ENCODE measurements at regions not wholly inside any gene's neighbourhood (a gene's known extent, or its start where the extent isn't known, plus 50 kb on each side); places are given as distances from the start of the nearest gene placed in this dataset.

- Histone ChIP-seq H3K4me2 (ENCODE audit: extremely low read depth, insufficient read depth, low read length) (no peak overlapping the region), H2AFZ (ENCODE audit: low read length) (no peak overlapping the region), H3K4me3 (replicated peaks in 1 of 4; ENCODE audit: control extremely low read depth in 1 of 4, insufficient read depth in 1 of 4, low read depth in 3 of 4, low read length in 4 of 4) (no peak overlapping the region), H3K36me3 (ENCODE audit: control insufficient read depth, insufficient read depth, low read length) (no peaks in the 10 kb centered on the region), H3K79me2 (ENCODE audit: control insufficient read depth, insufficient read depth, low read length) (no peaks in the 10 kb centered on the region), H3K9ac (ENCODE audit: insufficient read depth, low read length) (no peak overlapping the region), H4K20me1 (ENCODE audit: control insufficient read depth, extremely low read depth, insufficient read depth, low read length) (no peaks in the 10 kb centered on the region), H3K27ac (ENCODE audit: insufficient read depth, low read length) (no peak overlapping the region), H3K4me1 (ENCODE audit: control insufficient read depth, extremely low read depth, insufficient read depth, low read length) (no peaks in the 10 kb centered on the region), H3K27me3 (ENCODE audit: control insufficient read depth, insufficient read depth, low read length) (no peaks in the 10 kb centered on the region), H3K9me3 (ENCODE audit: control insufficient read depth, insufficient read depth, low read depth, low read length) (no peaks in the 10 kb centered on the region)
- TF ChIP-seq EZH2 (IDR thresholded peaks at IDR 0.05; ENCODE audit: low read length, missing control alignments) = no peak
- no peak for TF ChIP-seq CTCF (conservative IDR thresholded peaks at IDR 0.05 in 1 of 2, IDR thresholded peaks at IDR 0.05 in 1 of 2; ENCODE audit: low read depth in 1 of 2, low read length in 2 of 2)
- DNase-seq (ENCODE audit: low read depth in 2 of 2) = no peak
Observed at GRCh38 chr15:97861529-97862260, 98.8 kb upstream of the ARRDC4 start.

- H3K4me1 ChIP-seq (ENCODE audit: control insufficient read depth, extremely low read depth, insufficient read depth, low read length) = no peaks in the 10 kb centered on the region
- H4K20me1 ChIP-seq (ENCODE audit: control insufficient read depth, extremely low read depth, insufficient read depth, low read length) = no peaks in the 10 kb centered on the region
- no peak overlapping the region for H3K27ac ChIP-seq (ENCODE audit: insufficient read depth, low read length)
- no peak overlapping the region for H2AFZ ChIP-seq (ENCODE audit: low read length)
- DNase-seq (ENCODE audit: low read depth in 2 of 2) = no peak
- no peak overlapping the region for H3K4me2 ChIP-seq (ENCODE audit: extremely low read depth, insufficient read depth, low read length)
- no peaks in the 10 kb centered on the region for H3K36me3 ChIP-seq (ENCODE audit: control insufficient read depth, insufficient read depth, low read length)
- H3K9ac ChIP-seq (ENCODE audit: insufficient read depth, low read length) = no peak overlapping the region
- no peaks in the 10 kb centered on the region for H3K27me3 ChIP-seq (ENCODE audit: control insufficient read depth, insufficient read depth, low read length)
- H3K4me3 ChIP-seq (replicated peaks in 1 of 4; ENCODE audit: control extremely low read depth in 1 of 4, insufficient read depth in 1 of 4, low read depth in 3 of 4, low read length in 4 of 4) = no peak overlapping the region
- H3K79me2 ChIP-seq (ENCODE audit: control insufficient read depth, insufficient read depth, low read length) = no peaks in the 10 kb centered on the region
- H3K9me3 ChIP-seq (ENCODE audit: control insufficient read depth, insufficient read depth, low read depth, low read length) = no peaks in the 10 kb centered on the region
- no peak for TF ChIP-seq EZH2 (IDR thresholded peaks at IDR 0.05; ENCODE audit: low read length, missing control alignments)
- TF ChIP-seq CTCF (conservative IDR thresholded peaks at IDR 0.05 in 1 of 2, IDR thresholded peaks at IDR 0.05 in 1 of 2; ENCODE audit: low read depth in 1 of 2, low read length in 2 of 2) = no peak
Observed at GRCh38 chr15:97866959-97867358, 93.5 kb upstream of the ARRDC4 start.

GRCh38 chr15:97867870-97868269, 92.6 kb upstream of the ARRDC4 start:
- TF ChIP-seq CTCF (conservative IDR thresholded peaks at IDR 0.05 in 1 of 2, IDR thresholded peaks at IDR 0.05 in 1 of 2; ENCODE audit: low read depth in 1 of 2, low read length in 2 of 2) (no peak), EZH2 (IDR thresholded peaks at IDR 0.05; ENCODE audit: low read length, missing control alignments) (no peak)
- Histone ChIP-seq H3K79me2 (ENCODE audit: control insufficient read depth, insufficient read depth, low read length) (no peaks in the 10 kb centered on the region), H3K4me2 (ENCODE audit: extremely low read depth, insufficient read depth, low read length) (no peak overlapping the region), H3K4me1 (ENCODE audit: control insufficient read depth, extremely low read depth, insufficient read depth, low read length) (no peaks in the 10 kb centered on the region), H3K9me3 (ENCODE audit: control insufficient read depth, insufficient read depth, low read depth, low read length) (no peaks in the 10 kb centered on the region), H3K36me3 (ENCODE audit: control insufficient read depth, insufficient read depth, low read length) (no peaks in the 10 kb centered on the region), H3K9ac (ENCODE audit: insufficient read depth, low read length) (no peak overlapping the region), H4K20me1 (ENCODE audit: control insufficient read depth, extremely low read depth, insufficient read depth, low read length) (no peaks in the 10 kb centered on the region), H3K4me3 (replicated peaks in 1 of 4; ENCODE audit: control extremely low read depth in 1 of 4, insufficient read depth in 1 of 4, low read depth in 3 of 4, low read length in 4 of 4) (no peak overlapping the region), H3K27me3 (ENCODE audit: control insufficient read depth, insufficient read depth, low read length) (no peaks in the 10 kb centered on the region), H3K27ac (ENCODE audit: insufficient read depth, low read length) (no peak overlapping the region), H2AFZ (ENCODE audit: low read length) (no peak overlapping the region)
- DNase-seq (ENCODE audit: low read depth in 2 of 2) = no peak

Data from fibroblast of lung (primary cell).